ENCODE measurements at regions not wholly inside any gene's neighbourhood (a gene's known extent, or its start where the extent isn't known, plus 50 kb on each side); places are given as distances from the start of the nearest gene placed in this dataset.

- Histone ChIP-seq H4K20me1 (ENCODE audit: control insufficient read depth, extremely low read depth, insufficient read depth, low read length) (no peaks in the 10 kb centered on the region), H3K9me3 (ENCODE audit: control insufficient read depth, insufficient read depth, low read depth, low read length) (no peaks in the 10 kb centered on the region), H3K27me3 (ENCODE audit: control insufficient read depth, insufficient read depth, low read length) (peaks cover 11% of the 10 kb centered on the region), H3K4me2 (ENCODE audit: extremely low read depth, insufficient read depth, low read length) (no peak overlapping the region), H3K9ac (ENCODE audit: insufficient read depth, low read length) (no peak overlapping the region), H3K4me1 (ENCODE audit: control insufficient read depth, extremely low read depth, insufficient read depth, low read length) (no peaks in the 10 kb centered on the region), H3K4me3 (replicated peaks in 1 of 4; ENCODE audit: control extremely low read depth in 1 of 4, insufficient read depth in 1 of 4, low read depth in 3 of 4, low read length in 4 of 4) (no peak overlapping the region), H3K36me3 (ENCODE audit: control insufficient read depth, insufficient read depth, low read length) (no peaks in the 10 kb centered on the region), H3K79me2 (ENCODE audit: control insufficient read depth, insufficient read depth, low read length) (no peaks in the 10 kb centered on the region), H3K27ac (ENCODE audit: insufficient read depth, low read length) (no peak overlapping the region), H2AFZ (ENCODE audit: low read length) (no peak overlapping the region)
- no peak for TF ChIP-seq EZH2 (IDR thresholded peaks at IDR 0.05; ENCODE audit: low read length, missing control alignments)
- no peak for TF ChIP-seq CTCF (conservative IDR thresholded peaks at IDR 0.05 in 1 of 2, IDR thresholded peaks at IDR 0.05 in 1 of 2; ENCODE audit: low read depth in 1 of 2, low read length in 2 of 2)
- DNase-seq (ENCODE audit: low read depth in 2 of 2), result no peak
Measured at GRCh38 chr21:38628349-38628748, 130.1 kb upstream of the ERG start.

- Histone ChIP-seq H3K27ac (ENCODE audit: insufficient read depth, low read length) (no peak overlapping the region), H3K27me3 (ENCODE audit: control insufficient read depth, insufficient read depth, low read length) (peaks cover 11% of the 10 kb centered on the region)
- TF ChIP-seq EZH2 (IDR thresholded peaks at IDR 0.05; ENCODE audit: low read length, missing control alignments), result no peak
- TF ChIP-seq CTCF (conservative IDR thresholded peaks at IDR 0.05 in 1 of 2, IDR thresholded peaks at IDR 0.05 in 1 of 2; ENCODE audit: low read depth in 1 of 2, low read length in 2 of 2), result no peak
Measured at GRCh38 chr21:38631206-38631605, 132.9 kb upstream of the ERG start.

GRCh38 chr21:38631676-38632075 is 133.4 kb upstream of the ERG start:
- H3K36me3 ChIP-seq (ENCODE audit: control insufficient read depth, insufficient read depth, low read length), result no peaks in the 10 kb centered on the region
- no peaks in the 10 kb centered on the region for H3K79me2 ChIP-seq (ENCODE audit: control insufficient read depth, insufficient read depth, low read length)
- DNase-seq (ENCODE audit: low read depth in 2 of 2), result peak in 1 of 2 donors; percentile 91
- H3K9me3 ChIP-seq (ENCODE audit: control insufficient read depth, insufficient read depth, low read depth, low read length), result no peaks in the 10 kb centered on the region
- H3K4me2 ChIP-seq (ENCODE audit: extremely low read depth, insufficient read depth, low read length), result no peak overlapping the region
- H3K27me3 ChIP-seq (ENCODE audit: control insufficient read depth, insufficient read depth, low read length), result peaks cover 11% of the 10 kb centered on the region
- no peak overlapping the region for H3K4me3 ChIP-seq (replicated peaks in 1 of 4; ENCODE audit: control extremely low read depth in 1 of 4, insufficient read depth in 1 of 4, low read depth in 3 of 4, low read length in 4 of 4)
- no peaks in the 10 kb centered on the region for H3K4me1 ChIP-seq (ENCODE audit: control insufficient read depth, extremely low read depth, insufficient read depth, low read length)
- no peak overlapping the region for H2AFZ ChIP-seq (ENCODE audit: low read length)
- no peaks in the 10 kb centered on the region for H4K20me1 ChIP-seq (ENCODE audit: control insufficient read depth, extremely low read depth, insufficient read depth, low read length)
- no peak overlapping the region for H3K9ac ChIP-seq (ENCODE audit: insufficient read depth, low read length)
- H3K27ac ChIP-seq (ENCODE audit: insufficient read depth, low read length), result no peak overlapping the region
- no peak for TF ChIP-seq EZH2 (IDR thresholded peaks at IDR 0.05; ENCODE audit: low read length, missing control alignments)
- no peak for TF ChIP-seq CTCF (conservative IDR thresholded peaks at IDR 0.05 in 1 of 2, IDR thresholded peaks at IDR 0.05 in 1 of 2; ENCODE audit: low read depth in 1 of 2, low read length in 2 of 2)

More at GRCh38 chr21:38631206-38631605, 132.9 kb upstream of the ERG start:
- no peak overlapping the region for H3K4me2 ChIP-seq (ENCODE audit: extremely low read depth, insufficient read depth, low read length)
- no peak overlapping the region for H2AFZ ChIP-seq (ENCODE audit: low read length)
- peak in 1 of 2 donors; percentile 93 for DNase-seq (ENCODE audit: low read depth in 2 of 2)
- H4K20me1 ChIP-seq (ENCODE audit: control insufficient read depth, extremely low read depth, insufficient read depth, low read length), result no peaks in the 10 kb centered on the region
- H3K79me2 ChIP-seq (ENCODE audit: control insufficient read depth, insufficient read depth, low read length), result no peaks in the 10 kb centered on the region
- H3K36me3 ChIP-seq (ENCODE audit: control insufficient read depth, insufficient read depth, low read length), result no peaks in the 10 kb centered on the region
- H3K9ac ChIP-seq (ENCODE audit: insufficient read depth, low read length), result no peak overlapping the region
- no peak overlapping the region for H3K4me3 ChIP-seq (replicated peaks in 1 of 4; ENCODE audit: control extremely low read depth in 1 of 4, insufficient read depth in 1 of 4, low read depth in 3 of 4, low read length in 4 of 4)
- no peaks in the 10 kb centered on the region for H3K4me1 ChIP-seq (ENCODE audit: control insufficient read depth, extremely low read depth, insufficient read depth, low read length)
- no peaks in the 10 kb centered on the region for H3K9me3 ChIP-seq (ENCODE audit: control insufficient read depth, insufficient read depth, low read depth, low read length)

Data from fibroblast of lung (primary cell).